ENCODE measurements at regions not wholly inside any gene's neighbourhood (a gene's known extent, or its start where the extent isn't known, plus 50 kb on each side); places are given as distances from the start of the nearest gene placed in this dataset.

DNA sequence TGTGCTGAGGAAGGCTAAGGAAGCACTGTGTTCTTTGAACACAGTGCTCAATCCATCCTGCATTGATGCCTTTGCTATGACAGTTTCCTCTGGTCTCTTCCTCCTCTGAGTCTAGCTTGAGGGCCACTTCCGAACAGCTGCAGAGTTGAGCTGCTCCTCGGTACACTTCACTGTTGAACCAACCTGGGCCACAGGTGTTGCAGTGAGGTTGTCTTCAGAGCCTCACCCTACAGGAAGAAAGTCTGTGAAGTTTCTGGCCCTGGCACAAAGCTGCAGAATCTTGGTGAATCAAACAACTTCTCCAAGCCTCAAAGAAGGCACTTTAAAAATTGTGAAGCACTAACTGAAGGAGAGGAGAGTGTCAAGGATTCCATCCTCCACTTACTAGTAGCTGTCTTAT, 394.0 kb downstream of the KCNRG start:
- Histone ChIP-seq H3K9me3 (ENCODE audit: control extremely low read depth in 1 of 3, control insufficient read depth in 2 of 3, insufficient read depth in 1 of 3, low read length in 2 of 3) (no peaks in the 10 kb centered on the region), H3K9ac (ENCODE audit: low read length) (no peak overlapping the region), H3K79me2 (ENCODE audit: control insufficient read depth, insufficient read depth, low read length) (no peaks in the 10 kb centered on the region), H3K4me2 (replicated peaks; ENCODE audit: low read depth, low read length, poor library complexity, severe bottlenecking) (no peak overlapping the region), H3K4me3 (ENCODE audit: control extremely low read depth in 1 of 5, extremely low read depth in 1 of 5, insufficient read depth in 1 of 5, low read depth in 2 of 5, low read length in 4 of 5) (no peak overlapping the region), H3K27ac (ENCODE audit: low read length in 2 of 2) (no peak overlapping the region), H3K27me3 (replicated peaks in 1 of 4; ENCODE audit: control extremely low read depth in 1 of 4, control insufficient read depth in 3 of 4, insufficient read depth in 4 of 4, low read length in 3 of 4) (no peaks in the 10 kb centered on the region), H4K20me1 (ENCODE audit: control insufficient read depth, insufficient read depth, low read length, poor library complexity, severe bottlenecking) (no peaks in the 10 kb centered on the region), H3K36me3 (replicated peaks in 1 of 2; ENCODE audit: control extremely low read depth in 1 of 2, control insufficient read depth in 1 of 2, extremely low read depth in 1 of 2, insufficient read depth in 2 of 2, low read length in 1 of 2) (no peaks in the 10 kb centered on the region), H3K4me1 (ENCODE audit: control insufficient read depth in 2 of 2, insufficient read depth in 2 of 2, low read length in 2 of 2) (no peaks in the 10 kb centered on the region), H2AFZ (ENCODE audit: insufficient read depth, low read depth, low read length, poor library complexity, severe bottlenecking) (no peak overlapping the region)
- WGBS (ENCODE audit: insufficient coverage) = 80% methylated on average over 2 of the region's 2 CpGs
- H3K27ac Mint-ChIP-seq = no peak overlapping the region
- ChIA-PET POLR2A (no interaction called here), CTCF (no interaction called here)
- H3K4me1 Mint-ChIP-seq = peaks cover 4% of the 10 kb centered on the region
- DNase-seq (no peak), ATAC-seq (ENCODE audit: low read depth) (no peak)
- H3K4me3 Mint-ChIP-seq = no peak overlapping the region
- no peaks in the 10 kb centered on the region for H3K9me3 Mint-ChIP-seq (ENCODE audit: insufficient read depth)
- peaks cover 3% of the 10 kb centered on the region for H3K27me3 Mint-ChIP-seq
- intact Hi-C loops (cut with micrococcal nuclease) = no loop called here
- TF ChIP-seq EZH2 (IDR thresholded peaks at IDR 0.05; ENCODE audit: borderline replicate concordance, insufficient read depth, low read depth, low read length, poor library complexity, severe bottlenecking) = no peak
- TF ChIP-seq, protein P1, sequence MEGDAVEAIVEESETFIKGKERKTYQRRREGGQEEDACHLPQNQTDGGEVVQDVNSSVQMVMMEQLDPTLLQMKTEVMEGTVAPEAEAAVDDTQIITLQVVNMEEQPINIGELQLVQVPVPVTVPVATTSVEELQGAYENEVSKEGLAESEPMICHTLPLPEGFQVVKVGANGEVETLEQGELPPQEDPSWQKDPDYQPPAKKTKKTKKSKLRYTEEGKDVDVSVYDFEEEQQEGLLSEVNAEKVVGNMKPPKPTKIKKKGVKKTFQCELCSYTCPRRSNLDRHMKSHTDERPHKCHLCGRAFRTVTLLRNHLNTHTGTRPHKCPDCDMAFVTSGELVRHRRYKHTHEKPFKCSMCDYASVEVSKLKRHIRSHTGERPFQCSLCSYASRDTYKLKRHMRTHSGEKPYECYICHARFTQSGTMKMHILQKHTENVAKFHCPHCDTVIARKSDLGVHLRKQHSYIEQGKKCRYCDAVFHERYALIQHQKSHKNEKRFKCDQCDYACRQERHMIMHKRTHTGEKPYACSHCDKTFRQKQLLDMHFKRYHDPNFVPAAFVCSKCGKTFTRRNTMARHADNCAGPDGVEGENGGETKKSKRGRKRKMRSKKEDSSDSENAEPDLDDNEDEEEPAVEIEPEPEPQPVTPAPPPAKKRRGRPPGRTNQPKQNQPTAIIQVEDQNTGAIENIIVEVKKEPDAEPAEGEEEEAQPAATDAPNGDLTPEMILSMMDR (IDR thresholded peaks at IDR 0.05) = no peak

DNA sequence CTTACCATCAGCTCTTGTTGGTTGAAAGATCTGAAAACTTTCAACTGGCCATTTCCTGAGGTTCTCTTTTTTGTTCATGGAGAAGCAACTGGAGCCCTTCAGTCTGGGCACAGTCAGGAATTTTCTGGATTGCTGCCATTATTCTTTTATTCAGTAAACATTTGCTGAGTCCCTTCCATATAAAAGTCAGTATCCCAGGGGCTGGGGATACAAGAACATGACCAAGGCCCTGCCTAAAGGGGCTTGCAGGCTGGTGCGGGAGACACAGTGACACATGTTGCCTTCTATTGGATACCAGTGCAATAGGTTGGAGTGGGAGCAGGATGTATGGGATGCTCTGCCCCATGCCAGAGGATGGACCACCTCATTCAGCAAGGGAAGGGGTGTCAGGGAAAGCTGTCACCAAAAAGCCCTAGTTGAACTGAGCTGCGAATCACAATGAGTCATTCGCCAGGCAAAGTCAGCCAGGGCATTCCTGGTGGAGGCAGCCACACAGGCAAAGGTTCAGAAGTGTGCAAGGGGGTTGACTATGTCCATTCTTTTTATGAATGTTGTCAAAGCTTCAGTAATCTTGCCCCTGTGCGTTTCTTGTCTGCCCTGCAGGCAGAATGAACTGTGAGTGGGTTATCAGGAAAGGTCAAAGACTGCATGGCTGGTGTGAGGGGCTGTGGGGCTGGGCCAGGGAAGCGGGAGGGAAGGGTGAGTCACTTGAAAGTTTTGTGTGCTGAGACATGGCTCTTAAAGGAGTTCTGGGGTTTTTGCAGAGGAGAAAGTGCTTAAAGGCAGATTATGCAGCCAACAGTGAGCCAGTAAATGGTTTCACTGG, 395.9 kb downstream of the KCNRG start:
- 91% methylated on average over 5 of the region's 5 CpGs for WGBS (ENCODE audit: insufficient coverage)
- no peak overlapping the region for H3K4me3 Mint-ChIP-seq
- no peak for DNase-seq

More for the DNA sequence above, 395.9 kb downstream of the KCNRG start:
- peaks cover 7% of the 10 kb centered on the region for H3K9me3 Mint-ChIP-seq (ENCODE audit: insufficient read depth)
- Histone ChIP-seq H3K4me1 (ENCODE audit: control insufficient read depth in 2 of 2, insufficient read depth in 2 of 2, low read length in 2 of 2) (no peaks in the 10 kb centered on the region), H3K9me3 (ENCODE audit: control extremely low read depth in 1 of 3, control insufficient read depth in 2 of 3, insufficient read depth in 1 of 3, low read length in 2 of 3) (no peaks in the 10 kb centered on the region), H3K4me3 (ENCODE audit: control extremely low read depth in 1 of 5, extremely low read depth in 1 of 5, insufficient read depth in 1 of 5, low read depth in 2 of 5, low read length in 4 of 5) (no peak overlapping the region), H3K27me3 (replicated peaks in 1 of 4; ENCODE audit: control extremely low read depth in 1 of 4, control insufficient read depth in 3 of 4, insufficient read depth in 4 of 4, low read length in 3 of 4) (no peaks in the 10 kb centered on the region), H2AFZ (ENCODE audit: insufficient read depth, low read depth, low read length, poor library complexity, severe bottlenecking) (no peak overlapping the region), H3K79me2 (ENCODE audit: control insufficient read depth, insufficient read depth, low read length) (no peaks in the 10 kb centered on the region), H3K4me2 (replicated peaks; ENCODE audit: low read depth, low read length, poor library complexity, severe bottlenecking) (no peak overlapping the region), H3K27ac (ENCODE audit: low read length in 2 of 2) (no peak overlapping the region), H3K9ac (ENCODE audit: low read length) (no peak overlapping the region), H4K20me1 (ENCODE audit: control insufficient read depth, insufficient read depth, low read length, poor library complexity, severe bottlenecking) (no peaks in the 10 kb centered on the region), H3K36me3 (replicated peaks in 1 of 2; ENCODE audit: control extremely low read depth in 1 of 2, control insufficient read depth in 1 of 2, extremely low read depth in 1 of 2, insufficient read depth in 2 of 2, low read length in 1 of 2) (no peaks in the 10 kb centered on the region)
- intact Hi-C loops (cut with micrococcal nuclease) = no loop called here
- H3K27ac Mint-ChIP-seq = no peak overlapping the region
- peaks cover 4% of the 10 kb centered on the region for H3K4me1 Mint-ChIP-seq
- CTCF ChIA-PET = interaction anchor here (1.1 kb wide), 1 partner anchor 8 kb away, joined by 3 read pairs; no protein-coding TSS in a partner anchor
- H3K27me3 Mint-ChIP-seq = peaks cover 3% of the 10 kb centered on the region
- no peak for TF ChIP-seq EZH2 (IDR thresholded peaks at IDR 0.05; ENCODE audit: borderline replicate concordance, insufficient read depth, low read depth, low read length, poor library complexity, severe bottlenecking)
- TF ChIP-seq, protein P1 (IDR thresholded peaks at IDR 0.05) = no peak
- POLR2A ChIA-PET = no interaction called here
- ATAC-seq (ENCODE audit: low read depth) = no peak
